Right atrium auricular region (tissue), 2 donors: ENCODE measurements at regions not wholly inside any gene's neighbourhood (a gene's known extent, or its start where the extent isn't known, plus 50 kb on each side); places are given as distances from the start of the nearest gene placed in this dataset.

Experiments used
- DNase-seq: peaks from one replicate; pipeline ENCODE4 v3.0.0-alpha.2; 2019; ENCODE audit warnings: low spot score
- H3K27ac ChIP-seq, 2 donors: fragments of 200-600 bp; sonication (generic); 1 replicate in 1 of 2; 2 replicates in 1 of 2; pipeline ENCODE4 v1.5.1; 2016 to 2019
- H3K27me3 ChIP-seq, 2 donors: fragments of 200-600 bp; sonication (generic); one replicate each; pipeline versions ENCODE4 v1.5.1 to v1.6.0; 2017 to 2019
- H3K36me3 ChIP-seq: fragments of 200-600 bp; sonication (generic); one replicate; pipeline ENCODE4 v1.5.1; 2016
- H3K4me1 ChIP-seq, 2 donors: fragments of 200-600 bp; sonication (generic); one replicate each; pipeline versions ENCODE4 v1.5.1 to v1.6.0; 2017 to 2019
- H3K4me3 ChIP-seq, 2 donors: fragments of 200-600 bp; sonication (generic); 1 replicate in 1 of 2; 2 replicates in 1 of 2; pipeline ENCODE4 v1.5.1; 2017 to 2019; ENCODE audit warnings: mild to moderate bottlenecking in 1 of 2, moderate library complexity in 1 of 2
- H3K9me3 ChIP-seq, 2 donors: fragments of 200-600 bp; sonication (generic); one replicate each; pipeline ENCODE4 v1.5.1; 2019
- TF ChIP-seq, protein P1 (sequence below), 2 donors: fragments of 200-600 bp; sonication (generic); IDR thresholded peaks; one replicate each; pipeline ENCODE4 v1.5.1; 2019; ENCODE audit warnings: antibody characterized with exemption in 2 of 2

DNA sequence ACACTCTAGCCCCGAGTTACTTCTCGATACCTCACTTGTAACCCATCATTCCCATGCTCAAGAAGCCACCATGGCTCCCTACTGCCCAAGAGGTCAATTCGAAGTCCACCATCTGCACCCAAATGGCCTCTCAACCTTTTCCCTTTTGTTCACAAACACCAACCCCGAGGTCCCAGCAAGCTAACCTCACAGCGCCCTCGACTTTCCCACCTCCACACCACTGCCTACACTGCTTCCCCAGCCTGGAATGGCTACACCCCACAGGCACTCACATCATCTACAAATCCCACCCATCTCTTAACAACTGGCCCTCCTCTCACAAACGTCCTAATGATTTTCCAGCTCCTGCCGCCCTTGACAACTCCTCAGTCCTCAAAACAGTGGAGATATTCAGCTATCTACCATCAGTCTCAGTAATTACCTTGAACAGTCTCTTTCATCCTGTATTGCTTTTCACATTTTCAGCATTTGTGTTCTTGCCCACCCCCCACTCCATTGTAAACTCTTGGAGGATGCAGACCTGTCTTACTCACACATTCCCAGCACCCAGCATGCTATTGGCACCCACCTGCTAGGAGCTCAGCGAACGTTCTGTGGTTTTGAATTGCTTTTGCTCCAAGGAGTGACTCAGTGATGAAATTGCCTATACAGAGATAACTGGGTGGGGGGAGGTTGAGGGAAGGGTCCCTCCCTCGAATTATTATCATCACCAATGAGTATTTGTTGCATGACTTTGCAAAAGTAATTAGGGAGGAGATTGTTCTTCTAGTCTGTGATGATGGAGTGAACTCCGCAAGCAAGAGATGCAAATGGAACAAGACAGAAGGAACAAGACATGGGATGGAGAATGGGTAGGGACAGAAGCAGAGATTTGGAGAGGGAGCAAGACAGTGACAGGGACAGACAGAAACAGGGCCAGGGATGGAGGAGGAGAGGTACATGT lies 106.8 kb downstream of the CYP26B1 start:
- DNase-seq, result no peak
- TF ChIP-seq, protein P1, sequence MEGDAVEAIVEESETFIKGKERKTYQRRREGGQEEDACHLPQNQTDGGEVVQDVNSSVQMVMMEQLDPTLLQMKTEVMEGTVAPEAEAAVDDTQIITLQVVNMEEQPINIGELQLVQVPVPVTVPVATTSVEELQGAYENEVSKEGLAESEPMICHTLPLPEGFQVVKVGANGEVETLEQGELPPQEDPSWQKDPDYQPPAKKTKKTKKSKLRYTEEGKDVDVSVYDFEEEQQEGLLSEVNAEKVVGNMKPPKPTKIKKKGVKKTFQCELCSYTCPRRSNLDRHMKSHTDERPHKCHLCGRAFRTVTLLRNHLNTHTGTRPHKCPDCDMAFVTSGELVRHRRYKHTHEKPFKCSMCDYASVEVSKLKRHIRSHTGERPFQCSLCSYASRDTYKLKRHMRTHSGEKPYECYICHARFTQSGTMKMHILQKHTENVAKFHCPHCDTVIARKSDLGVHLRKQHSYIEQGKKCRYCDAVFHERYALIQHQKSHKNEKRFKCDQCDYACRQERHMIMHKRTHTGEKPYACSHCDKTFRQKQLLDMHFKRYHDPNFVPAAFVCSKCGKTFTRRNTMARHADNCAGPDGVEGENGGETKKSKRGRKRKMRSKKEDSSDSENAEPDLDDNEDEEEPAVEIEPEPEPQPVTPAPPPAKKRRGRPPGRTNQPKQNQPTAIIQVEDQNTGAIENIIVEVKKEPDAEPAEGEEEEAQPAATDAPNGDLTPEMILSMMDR (IDR thresholded peaks at IDR 0.05), result no peak
- H3K36me3 ChIP-seq, result no peaks in the 10 kb centered on the region
- no peak overlapping the region for H3K4me3 ChIP-seq
- H3K27me3 ChIP-seq, result no peaks in the 10 kb centered on the region
- H3K9me3 ChIP-seq, result peaks cover 0 to 13% of the 10 kb centered on the region in 2 donors
- H3K4me1 ChIP-seq, result no peaks in the 10 kb centered on the region
- H3K27ac ChIP-seq, result no peak overlapping the region

DNA sequence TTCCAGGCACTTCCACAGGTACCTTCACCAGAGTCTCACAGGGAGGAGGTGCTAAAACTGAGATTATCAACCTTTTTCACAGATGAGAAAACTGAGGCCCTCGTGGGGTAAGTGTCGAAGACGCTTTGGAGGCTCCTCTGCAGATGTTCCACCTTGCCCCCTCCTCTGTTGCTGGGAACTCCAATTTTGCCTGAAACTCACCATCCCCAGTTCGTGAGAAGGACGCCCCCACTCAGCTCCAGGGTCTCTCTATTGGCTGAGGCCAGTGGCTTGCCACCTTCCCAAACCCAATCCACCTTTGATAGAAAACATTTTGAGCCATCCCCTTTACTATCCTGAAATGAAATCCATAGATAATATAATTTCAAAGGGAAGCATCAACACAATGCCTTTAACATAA lies 109.1 kb downstream of the CYP26B1 start:
- Histone ChIP-seq H3K36me3 (no peaks in the 10 kb centered on the region), H3K9me3 (no peaks in the 10 kb centered on the region), H3K4me1 (no peaks in the 10 kb centered on the region), H3K27me3 (no peaks in the 10 kb centered on the region), H3K27ac (no peak overlapping the region), H3K4me3 (no peak overlapping the region)
- DNase-seq, result no peak
- TF ChIP-seq, protein P1 (IDR thresholded peaks at IDR 0.05), result no peak

DNA sequence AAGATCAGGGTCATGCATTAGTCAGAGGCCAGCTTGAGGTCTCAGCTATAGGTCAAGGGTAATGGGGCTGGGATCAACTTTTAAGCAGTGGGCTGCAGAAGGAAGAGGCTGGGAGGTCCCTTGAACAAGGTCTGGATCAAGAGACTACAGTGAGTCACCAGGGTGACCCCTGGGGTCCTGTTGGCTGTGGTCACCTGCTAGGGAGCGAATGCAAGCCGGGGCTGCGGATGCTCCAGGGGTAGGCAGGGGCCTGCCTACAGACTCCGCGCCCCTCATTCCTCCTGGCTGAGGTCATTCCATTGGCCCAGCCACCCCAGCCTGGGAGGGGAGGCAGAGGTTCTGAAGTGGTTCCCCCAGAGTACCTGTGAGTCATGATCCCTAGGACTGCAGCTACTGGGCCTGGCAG lies 110.4 kb downstream of the CYP26B1 start:
- TF ChIP-seq, protein P1 (IDR thresholded peaks at IDR 0.05), result no peak
- H3K27me3 ChIP-seq, result no peaks in the 10 kb centered on the region
- H3K36me3 ChIP-seq, result no peaks in the 10 kb centered on the region
- no peak overlapping the region for H3K27ac ChIP-seq
- DNase-seq, result no peak
- no peak overlapping the region for H3K4me3 ChIP-seq
- H3K9me3 ChIP-seq, result no peaks in the 10 kb centered on the region
- H3K4me1 ChIP-seq, result no peaks in the 10 kb centered on the region

DNA sequence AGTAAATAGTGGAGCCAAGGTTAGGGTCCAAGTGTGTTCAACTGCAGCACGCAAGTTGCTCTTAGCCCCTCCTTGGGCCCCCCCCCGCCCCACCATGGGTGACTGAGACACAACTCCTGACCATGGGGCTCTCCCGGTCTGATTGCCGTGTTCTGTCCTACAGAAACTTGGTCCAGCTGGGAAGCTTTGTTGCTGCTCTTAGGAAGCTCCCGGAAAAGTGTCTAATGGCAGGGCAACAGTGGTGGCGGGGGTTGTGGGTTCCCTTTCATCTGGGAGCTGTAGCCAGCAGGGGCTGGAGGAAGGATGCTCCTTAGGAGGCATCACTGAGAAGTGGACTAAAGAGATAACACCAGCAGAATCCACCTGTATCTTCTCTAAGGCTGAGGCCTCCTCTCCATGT lies 111.1 kb downstream of the CYP26B1 start:
- Histone ChIP-seq H3K9me3 (no peaks in the 10 kb centered on the region), H3K27me3 (no peaks in the 10 kb centered on the region), H3K36me3 (no peaks in the 10 kb centered on the region), H3K4me1 (no peaks in the 10 kb centered on the region), H3K4me3 (no peak overlapping the region), H3K27ac (no peak overlapping the region)
- DNase-seq, result no peak
- TF ChIP-seq, protein P1 (IDR thresholded peaks at IDR 0.05), result no peak

DNA sequence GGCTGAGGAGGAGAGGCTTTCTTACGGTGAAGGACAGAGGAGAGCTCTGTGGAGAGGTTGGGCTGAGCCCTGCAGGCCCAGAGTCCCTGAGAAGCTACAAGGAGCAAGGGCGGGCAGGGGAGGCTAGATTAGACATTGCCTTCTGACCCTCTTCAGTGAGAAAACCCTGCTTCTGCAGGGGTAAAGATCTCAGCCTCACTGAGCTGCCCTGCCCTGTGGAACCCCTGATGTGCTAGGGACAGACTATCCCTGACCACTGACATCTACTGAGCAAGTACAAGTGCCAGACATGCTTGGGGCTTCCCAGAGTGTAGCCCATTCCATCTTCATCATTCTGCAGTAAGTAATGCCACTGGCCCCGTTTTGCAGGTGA lies 111.5 kb downstream of the CYP26B1 start:
- Histone ChIP-seq H3K9me3 (no peaks in the 10 kb centered on the region), H3K4me1 (no peaks in the 10 kb centered on the region), H3K36me3 (no peaks in the 10 kb centered on the region), H3K4me3 (no peak overlapping the region), H3K27me3 (no peaks in the 10 kb centered on the region), H3K27ac (no peak overlapping the region)
- TF ChIP-seq, protein P1 (IDR thresholded peaks at IDR 0.05), result no peak
- peak; percentile 38 for DNase-seq
